ENCODE measurements at regions not wholly inside any gene's neighbourhood (a gene's known extent, or its start where the extent isn't known, plus 50 kb on each side); places are given as distances from the start of the nearest gene placed in this dataset.

- H3K4me3 ChIP-seq (ENCODE audit: low read length), result no peak overlapping the region
- no peak for DNase-seq (ENCODE audit: low read depth)
- TF ChIP-seq CTCF (conservative IDR thresholded peaks at IDR 0.05; ENCODE audit: low read length), result no peak
Observed at GRCh38 chr2:59413751-59414570, 1139.5 kb downstream of the BCL11A start.

GRCh38 chr2:59399126-59399525 lies 1154.3 kb downstream of the BCL11A start:
- H3K4me3 ChIP-seq (ENCODE audit: low read length), result no peak overlapping the region
- no peak for DNase-seq (ENCODE audit: low read depth)
- no peak for TF ChIP-seq CTCF (conservative IDR thresholded peaks at IDR 0.05; ENCODE audit: low read length)

GRCh38 chr2:59398081-59398480 lies 1155.4 kb downstream of the BCL11A start:
- DNase-seq (ENCODE audit: low read depth), result no peak
- H3K4me3 ChIP-seq (ENCODE audit: low read length), result no peak overlapping the region
- no peak for TF ChIP-seq CTCF (conservative IDR thresholded peaks at IDR 0.05; ENCODE audit: low read length)

- DNase-seq (ENCODE audit: low read depth), result no peak
- no peak overlapping the region for H3K4me3 ChIP-seq (ENCODE audit: low read length)
- TF ChIP-seq CTCF (conservative IDR thresholded peaks at IDR 0.05; ENCODE audit: low read length), result no peak
Observed at GRCh38 chr2:59395119-59395518, 1154.0 kb upstream of the FANCL start.

- DNase-seq (ENCODE audit: low read depth), result no peak
- TF ChIP-seq CTCF (conservative IDR thresholded peaks at IDR 0.05; ENCODE audit: low read length), result no peak
Observed at GRCh38 chr2:59391896-59392295, 1150.8 kb upstream of the FANCL start.

GRCh38 chr2:59390581-59390980 lies 1149.5 kb upstream of the FANCL start:
- no peak overlapping the region for H3K4me3 ChIP-seq (ENCODE audit: low read length)
- no peak for DNase-seq (ENCODE audit: low read depth)
- TF ChIP-seq CTCF (conservative IDR thresholded peaks at IDR 0.05; ENCODE audit: low read length), result no peak

More at GRCh38 chr2:59391896-59392295, 1150.8 kb upstream of the FANCL start:
- no peak overlapping the region for H3K4me3 ChIP-seq (ENCODE audit: low read length)

DNA sequence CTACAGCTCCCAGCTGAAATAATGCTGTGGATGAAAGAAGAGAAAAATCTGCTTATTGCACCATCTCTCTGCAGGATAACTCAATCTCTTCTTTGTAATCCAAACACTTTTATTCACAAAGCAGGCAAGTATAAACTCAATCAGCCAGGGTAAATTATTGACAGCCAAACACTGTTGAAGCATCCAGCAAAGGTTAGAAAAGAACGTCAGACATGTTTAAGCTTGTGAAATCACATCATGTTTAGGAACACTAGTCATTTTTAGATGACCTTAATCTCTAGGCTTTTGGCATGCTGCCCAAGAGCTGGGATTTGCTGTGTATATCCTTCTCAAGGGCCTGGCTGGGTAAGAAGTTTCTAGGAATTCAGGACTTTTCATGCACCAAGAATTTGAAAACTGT lies 1148.1 kb upstream of the FANCL start:
- no peak for DNase-seq (ENCODE audit: low read depth)
- H3K4me3 ChIP-seq (ENCODE audit: low read length), result no peak overlapping the region
- no peak for TF ChIP-seq CTCF (conservative IDR thresholded peaks at IDR 0.05; ENCODE audit: low read length)
